DMS153 treated with DMSO at 0.1 percent for 48 hours (cell line): ENCODE measurements at regions not wholly inside any gene's neighbourhood (a gene's known extent, or its start where the extent isn't known, plus 50 kb on each side); places are given as distances from the start of the nearest gene placed in this dataset.

ENCODE experiments used
- DNase-seq: peaks from one replicate; lab custom pipeline; 2025; ENCODE audit not compliant: unreplicated experiment; lab: John Stamatoyannopoulos, UW

- DNase-seq: no peak
These were observed 322.7 kb upstream of the PFKP start for GRCh38 chr10:2744547-2745200.

GRCh38 chr10:2734603-2735002 is 332.7 kb upstream of the PFKP start:
- DNase-seq: no peak

- no peak for DNase-seq
These were observed 333.9 kb upstream of the PFKP start for GRCh38 chr10:2733278-2733963.

GRCh38 chr10:2731940-2732339 is 335.4 kb upstream of the PFKP start:
- no peak for DNase-seq

GRCh38 chr10:2729197-2729596 is 338.2 kb upstream of the PFKP start:
- DNase-seq: no peak

- DNase-seq: no peak
These were observed 339.3 kb upstream of the PFKP start for GRCh38 chr10:2728087-2728486.

GRCh38 chr10:2716596-2716995 is 350.8 kb upstream of the PFKP start:
- no peak for DNase-seq

GRCh38 chr10:2714597-2714996 is 352.8 kb upstream of the PFKP start:
- DNase-seq: no peak

- DNase-seq: no peak
These were observed 363.4 kb upstream of the PFKP start for GRCh38 chr10:2703953-2704352.

GRCh38 chr10:2701802-2702201 is 365.5 kb upstream of the PFKP start:
- no peak for DNase-seq

GRCh38 chr10:2700626-2701305 is 366.6 kb upstream of the PFKP start:
- no peak for DNase-seq

- DNase-seq: no peak
These were observed 378.4 kb upstream of the PFKP start for GRCh38 chr10:2688958-2689357.

- DNase-seq: no peak
These were observed 380.7 kb upstream of the PFKP start for GRCh38 chr10:2686691-2687090.

GRCh38 chr10:2682491-2682890 is 384.9 kb upstream of the PFKP start:
- no peak for DNase-seq

- DNase-seq: no peak
These were observed 385.5 kb upstream of the PFKP start for GRCh38 chr10:2681891-2682290.

- no peak for DNase-seq
These were observed 386.5 kb upstream of the PFKP start for GRCh38 chr10:2680821-2681220.

- no peak for DNase-seq
These were observed 387.7 kb upstream of the PFKP start for GRCh38 chr10:2679646-2680045.

GRCh38 chr10:2676455-2676854 is 390.9 kb upstream of the PFKP start:
- DNase-seq: no peak

- DNase-seq: no peak
These were observed 392.9 kb upstream of the PFKP start for GRCh38 chr10:2674451-2674850.

GRCh38 chr10:2670864-2671263 is 396.5 kb upstream of the PFKP start:
- DNase-seq: no peak

GRCh38 chr10:2665772-2666171 is 401.6 kb upstream of the PFKP start:
- DNase-seq: no peak

- DNase-seq: no peak
These were observed 407.1 kb upstream of the PFKP start for GRCh38 chr10:2660276-2660675.
